WI38 (cell line): ENCODE measurements at regions not wholly inside any gene's neighbourhood (a gene's known extent, or its start where the extent isn't known, plus 50 kb on each side); places are given as distances from the start of the nearest gene placed in this dataset.

Experiments
- H3K4me3 ChIP-seq: 2 replicates; pipeline ENCODE4 v1.5.1; 2011; ENCODE audit warnings: low read depth, mild to moderate bottlenecking, control low read depth, low read length
- CTCF ChIP-seq: IDR thresholded peaks from 2 replicates; pipeline ENCODE4 v1.5.1; 2012; ENCODE audit warnings: low read depth, mild to moderate bottlenecking, control low read depth, low read length

DNA sequence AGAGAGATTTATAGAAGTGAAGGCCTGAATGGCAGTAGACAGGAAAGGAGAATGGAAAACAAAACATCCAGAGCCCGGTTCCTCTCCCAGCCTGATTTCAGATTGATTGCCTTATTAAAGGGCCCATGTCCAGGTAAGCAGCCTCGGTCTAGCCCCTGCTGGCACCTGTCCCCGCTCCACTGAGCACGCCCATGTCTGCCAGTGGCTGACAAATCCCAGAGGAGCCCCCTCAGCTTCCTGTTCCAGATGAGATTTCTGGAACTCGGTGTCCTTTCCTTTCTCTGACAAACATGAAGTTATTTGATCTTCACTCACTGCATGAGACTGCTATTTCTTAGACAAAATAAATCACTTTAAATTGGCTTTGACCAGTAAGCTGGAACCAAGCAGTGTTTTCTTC lies 187.0 kb upstream of the ADCY2 start:
- no peak overlapping the region for H3K4me3 ChIP-seq
- TF ChIP-seq CTCF: no peak

- H3K4me3 ChIP-seq: no peak overlapping the region
- TF ChIP-seq CTCF: no peak
Measured at GRCh38 chr5:7209658-7210057, 186.3 kb upstream of the ADCY2 start.

GRCh38 chr5:7210549-7210948 lies 185.4 kb upstream of the ADCY2 start:
- no peak for TF ChIP-seq CTCF
- no peak overlapping the region for H3K4me3 ChIP-seq

GRCh38 chr5:7213525-7213924 lies 182.4 kb upstream of the ADCY2 start:
- no peak overlapping the region for H3K4me3 ChIP-seq
- no peak for TF ChIP-seq CTCF

DNA sequence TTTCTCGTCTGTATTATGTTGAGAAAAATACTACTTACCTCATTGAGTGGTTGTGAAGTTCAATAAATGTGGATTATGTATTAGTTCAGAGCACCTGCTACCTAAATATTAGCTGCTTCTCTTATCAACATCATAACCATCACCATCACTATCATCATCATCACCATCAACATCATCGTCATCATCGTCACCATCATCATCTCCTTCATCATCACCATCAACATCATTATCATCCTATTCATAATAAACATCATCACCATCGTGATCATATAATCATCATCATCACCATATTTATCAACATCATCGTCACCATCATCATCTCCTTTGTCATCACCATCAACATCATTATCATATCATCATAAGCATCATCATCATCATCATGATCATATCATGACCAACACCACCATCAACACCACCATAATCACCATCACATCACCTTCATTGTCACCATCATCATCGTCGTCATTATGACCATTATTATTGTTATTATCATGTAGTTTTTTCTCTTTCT lies 181.0 kb upstream of the ADCY2 start:
- no peak overlapping the region for H3K4me3 ChIP-seq
- TF ChIP-seq CTCF: no peak

DNA sequence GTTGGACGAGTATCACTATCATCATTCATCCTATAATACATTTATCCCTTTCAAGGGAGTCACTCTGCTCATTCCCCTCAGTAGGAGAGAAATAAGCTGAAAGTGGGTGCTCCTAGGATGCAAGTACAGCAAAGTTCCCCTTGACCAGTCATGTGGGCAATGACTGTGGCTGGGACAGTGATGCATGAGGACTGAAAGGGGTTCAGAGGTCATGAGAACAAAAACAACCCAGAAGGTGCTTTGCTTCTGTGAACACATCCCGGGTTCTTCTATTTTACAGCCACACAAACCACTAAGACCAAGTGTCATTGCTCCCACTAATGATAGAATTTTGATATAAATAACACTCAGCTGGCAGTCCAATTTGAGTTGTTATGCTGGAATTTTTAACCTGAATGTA lies 177.8 kb upstream of the ADCY2 start:
- H3K4me3 ChIP-seq: no peak overlapping the region
- no peak for TF ChIP-seq CTCF

DNA sequence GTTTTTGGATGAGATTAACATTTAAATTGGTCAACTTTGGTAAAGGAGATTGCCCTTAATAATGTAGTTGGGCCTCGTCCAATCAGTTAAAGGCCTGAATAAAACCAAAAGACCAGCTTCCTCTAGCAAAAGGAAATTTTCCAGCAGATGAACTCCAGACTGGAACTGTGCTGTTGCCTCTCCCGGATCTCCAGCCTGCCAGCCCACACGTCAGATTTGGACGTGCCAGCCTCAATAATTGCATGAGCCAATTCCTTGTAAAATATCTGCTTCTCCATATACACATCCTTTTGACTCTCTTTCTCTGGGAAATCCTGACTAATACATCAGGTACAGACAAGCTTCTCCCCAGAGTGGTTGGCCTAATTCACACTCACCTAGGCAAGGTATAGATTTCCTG lies 175.8 kb upstream of the ADCY2 start:
- no peak for TF ChIP-seq CTCF
- H3K4me3 ChIP-seq: no peak overlapping the region
